Liver (tissue), 7 donors: ENCODE measurements at regions not wholly inside any gene's neighbourhood (a gene's known extent, or its start where the extent isn't known, plus 50 kb on each side); places are given as distances from the start of the nearest gene placed in this dataset.

Experiments
- DNase-seq: peaks from one replicate; pipeline ENCODE4 v3.0.0-alpha.2; 2017; ENCODE audit warnings: low spot score
- H3K27ac ChIP-seq, 2 donors: one replicate each; pipeline ENCODE4 v1.7.0; 2013; ENCODE audit warnings: inconsistent platforms in 2 of 2, low read length in 2 of 2, control low read depth in 1 of 2, low read depth in 1 of 2, mild to moderate bottlenecking in 1 of 2
- H3K27me3 ChIP-seq, 4 donors: one replicate each; pipeline versions ENCODE4 v1.6.1 to v1.7.0; 2013; ENCODE audit warnings: low read length in 3 of 4, inconsistent platforms in 1 of 4, mild to moderate bottlenecking in 1 of 4, moderate library complexity in 1 of 4; ENCODE audit not compliant: control insufficient read depth in 4 of 4, insufficient read depth in 4 of 4
- H3K36me3 ChIP-seq, 4 donors: one replicate each; pipeline versions ENCODE4 v1.6.1 to v1.7.0; 2013; ENCODE audit warnings: low read length in 3 of 4, mild to moderate bottlenecking in 3 of 4, low read depth in 1 of 4, moderate library complexity in 1 of 4; ENCODE audit not compliant: control insufficient read depth in 4 of 4, insufficient read depth in 3 of 4
- H3K4me1 ChIP-seq, 4 donors: one replicate each; pipeline versions ENCODE4 v1.6.1 to v1.7.0; 2013; ENCODE audit warnings: low read length in 3 of 4, mild to moderate bottlenecking in 3 of 4, moderate library complexity in 1 of 4; ENCODE audit not compliant: control insufficient read depth in 4 of 4, insufficient read depth in 4 of 4
- H3K4me3 ChIP-seq, 3 donors: one replicate each; pipeline versions ENCODE4 v1.6.1 to v1.7.0; 2013; ENCODE audit warnings: low read length in 3 of 3, control low read depth in 1 of 3, low read depth in 1 of 3, mild to moderate bottlenecking in 1 of 3
- H3K9ac ChIP-seq, 2 donors: one replicate each; pipeline ENCODE4 v1.7.0; 2013; ENCODE audit warnings: low read length in 2 of 2, mild to moderate bottlenecking in 2 of 2, moderate library complexity in 2 of 2, control low read depth in 1 of 2, low read depth in 1 of 2
- H3K9me3 ChIP-seq, 4 donors: one replicate each; pipeline versions ENCODE4 v1.6.1 to v1.7.0; 2013; ENCODE audit warnings: low read length in 3 of 4; ENCODE audit not compliant: control insufficient read depth in 4 of 4
- EGR1 ChIP-seq, 2 donors: IDR thresholded peaks; 2 replicates each; pipeline ENCODE4 v1.6.1; 2016 to 2018; ENCODE audit warnings: antibody characterized with exemption in 2 of 2, low read depth in 2 of 2
- FOXA1 ChIP-seq: IDR thresholded peaks from 2 replicates; pipeline ENCODE4 v1.6.1; 2016; ENCODE audit warnings: antibody characterized with exemption
- HNF4A ChIP-seq, 2 donors: conservative IDR thresholded peaks; 2 replicates each; pipeline ENCODE4 v1.6.1; 2016; ENCODE audit warnings: antibody characterized with exemption in 2 of 2, mild to moderate bottlenecking in 2 of 2
- HNF4G ChIP-seq: IDR thresholded peaks from 2 replicates; pipeline ENCODE4 v1.6.1; 2016; ENCODE audit warnings: antibody characterized with exemption
- JUND ChIP-seq, 2 donors: IDR thresholded peaks; 2 replicates each; pipeline ENCODE4 v1.6.1; 2016; ENCODE audit warnings: antibody characterized with exemption in 2 of 2
- RAD21 ChIP-seq, 2 donors: IDR thresholded peaks; 2 replicates each; pipeline ENCODE4 v1.6.1; 2016; ENCODE audit warnings: antibody characterized with exemption in 2 of 2, mild to moderate bottlenecking in 2 of 2
- RXRA ChIP-seq, 2 donors: IDR thresholded peaks; 2 replicates each; pipeline ENCODE4 v1.6.1; 2017 to 2018; ENCODE audit warnings: antibody characterized with exemption in 2 of 2, mild to moderate bottlenecking in 1 of 2
- SP1 ChIP-seq: IDR thresholded peaks from 2 replicates; pipeline ENCODE4 v1.6.1; 2018; ENCODE audit warnings: antibody characterized with exemption, mild to moderate bottlenecking
- YY1 ChIP-seq: IDR thresholded peaks from 2 replicates; pipeline ENCODE4 v1.6.1; 2016; ENCODE audit warnings: antibody characterized with exemption, mild to moderate bottlenecking
- WGBS: extraction: QIAGEN DNeasy Blood & Tissue Kit; methylation state at CpG from one replicate; pipeline ENCODE4 v1.1.7; 2013; 5-methylcytosine and 5-hydroxymethylcytosine counted together
- TF ChIP-seq, protein P1 (sequence below): IDR thresholded peaks from 2 replicates; pipeline ENCODE4 v1.6.1; 2016; ENCODE audit warnings: antibody characterized with exemption, mild to moderate bottlenecking
- TF ChIP-seq, protein P2 (sequence below): IDR thresholded peaks from 2 replicates; pipeline ENCODE4 v1.6.1; 2016; ENCODE audit warnings: antibody characterized with exemption
- TF ChIP-seq, protein P3 (sequence below): IDR thresholded peaks from 2 replicates; pipeline ENCODE4 v1.6.1; 2016; ENCODE audit warnings: antibody characterized with exemption
- TF ChIP-seq, protein P4 (sequence below): IDR thresholded peaks from 2 replicates; pipeline ENCODE4 v1.6.1; 2016; ENCODE audit warnings: antibody characterized with exemption
- donor health status: healthy.
- donor health status: healthy.
- donor health status: healthy.
- donor health status: healthy.

DNA sequence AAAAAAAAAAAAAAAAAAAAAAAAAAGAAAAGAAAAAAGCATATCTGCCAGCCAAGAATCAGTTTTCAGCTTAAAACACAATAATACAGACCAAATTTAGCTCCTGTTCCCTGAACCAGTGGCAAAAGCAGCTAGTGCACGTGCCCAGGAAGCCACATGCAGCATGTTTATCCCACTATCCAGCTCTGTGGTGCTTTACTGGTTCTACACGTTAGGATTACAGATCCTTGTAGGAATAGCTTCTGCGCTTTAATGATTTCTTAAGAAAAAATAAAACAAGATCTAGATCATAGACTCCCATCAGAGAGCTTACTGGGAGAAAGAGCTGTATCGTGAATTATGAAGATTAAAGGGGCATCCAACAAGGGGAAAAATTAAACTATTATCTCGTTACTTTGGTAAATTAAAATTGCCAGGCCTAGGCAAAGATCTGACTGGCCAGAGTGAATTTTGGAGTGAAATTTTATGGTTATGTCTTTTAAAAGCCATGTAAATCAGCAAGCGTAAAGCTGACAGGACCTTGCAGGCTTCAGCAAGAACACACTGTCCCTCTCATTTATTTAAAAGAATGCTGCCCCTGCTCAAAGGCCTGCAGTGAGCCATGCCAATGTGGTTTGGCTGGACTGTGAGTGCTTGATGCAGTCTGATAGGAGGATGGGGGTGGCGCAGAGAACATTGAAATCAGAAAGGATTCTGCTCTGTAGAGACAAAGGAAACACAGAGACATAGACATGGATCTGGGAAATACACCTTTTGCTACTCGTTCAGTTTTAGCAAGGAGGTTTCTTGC lies 177.3 kb upstream of the PHYHIPL start (continued):
- TF ChIP-seq YY1: peak; percentile 82

DNA sequence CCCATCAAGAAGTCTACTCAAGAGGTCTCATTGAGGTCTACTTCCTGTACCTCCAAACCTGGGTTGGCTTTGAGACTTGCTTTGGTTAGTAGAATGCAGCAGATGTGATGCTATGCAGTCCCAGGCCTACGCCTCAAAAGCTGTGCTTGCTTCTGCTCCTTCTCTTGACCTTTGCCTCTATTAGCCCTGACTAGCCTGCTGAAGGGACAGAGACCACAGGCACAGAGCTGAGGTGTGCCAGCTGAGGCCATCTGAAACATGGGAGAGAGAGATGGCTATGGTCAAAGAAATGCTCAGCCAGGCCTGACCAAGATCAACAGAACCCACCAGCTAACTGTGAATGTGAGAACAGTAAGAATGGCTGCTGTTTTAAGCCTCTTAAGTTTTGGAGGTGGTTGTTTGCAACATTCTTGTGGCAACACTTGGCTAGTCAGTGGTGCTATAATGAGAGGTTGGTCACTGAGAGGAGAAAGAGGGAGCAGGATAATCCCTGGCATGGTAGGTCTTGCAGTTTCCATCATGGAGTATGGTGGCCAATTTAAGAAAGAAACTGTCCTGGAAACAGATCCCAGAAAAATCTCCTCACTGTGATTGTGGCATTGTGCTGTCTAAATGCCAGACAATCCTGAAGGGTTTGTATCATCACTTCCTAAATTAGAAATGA lies 176.1 kb upstream of the PHYHIPL start:
- DNase-seq: no peak
- Histone ChIP-seq H3K36me3 (no peaks in the 10 kb centered on the region), H3K27ac (peak overlapping the region; percentile 53 to 85), H3K9ac (peak overlapping the region; percentile 23 to 36), H3K4me1 (peaks cover 6 to 78% (median 49%) of the 10 kb centered on the region in 4 donors), H3K4me3 (peak overlapping the region; percentile 30 to 68 (median 65)), H3K9me3 (no peaks in the 10 kb centered on the region), H3K27me3 (no peaks in the 10 kb centered on the region)
- TF ChIP-seq, protein P1, sequence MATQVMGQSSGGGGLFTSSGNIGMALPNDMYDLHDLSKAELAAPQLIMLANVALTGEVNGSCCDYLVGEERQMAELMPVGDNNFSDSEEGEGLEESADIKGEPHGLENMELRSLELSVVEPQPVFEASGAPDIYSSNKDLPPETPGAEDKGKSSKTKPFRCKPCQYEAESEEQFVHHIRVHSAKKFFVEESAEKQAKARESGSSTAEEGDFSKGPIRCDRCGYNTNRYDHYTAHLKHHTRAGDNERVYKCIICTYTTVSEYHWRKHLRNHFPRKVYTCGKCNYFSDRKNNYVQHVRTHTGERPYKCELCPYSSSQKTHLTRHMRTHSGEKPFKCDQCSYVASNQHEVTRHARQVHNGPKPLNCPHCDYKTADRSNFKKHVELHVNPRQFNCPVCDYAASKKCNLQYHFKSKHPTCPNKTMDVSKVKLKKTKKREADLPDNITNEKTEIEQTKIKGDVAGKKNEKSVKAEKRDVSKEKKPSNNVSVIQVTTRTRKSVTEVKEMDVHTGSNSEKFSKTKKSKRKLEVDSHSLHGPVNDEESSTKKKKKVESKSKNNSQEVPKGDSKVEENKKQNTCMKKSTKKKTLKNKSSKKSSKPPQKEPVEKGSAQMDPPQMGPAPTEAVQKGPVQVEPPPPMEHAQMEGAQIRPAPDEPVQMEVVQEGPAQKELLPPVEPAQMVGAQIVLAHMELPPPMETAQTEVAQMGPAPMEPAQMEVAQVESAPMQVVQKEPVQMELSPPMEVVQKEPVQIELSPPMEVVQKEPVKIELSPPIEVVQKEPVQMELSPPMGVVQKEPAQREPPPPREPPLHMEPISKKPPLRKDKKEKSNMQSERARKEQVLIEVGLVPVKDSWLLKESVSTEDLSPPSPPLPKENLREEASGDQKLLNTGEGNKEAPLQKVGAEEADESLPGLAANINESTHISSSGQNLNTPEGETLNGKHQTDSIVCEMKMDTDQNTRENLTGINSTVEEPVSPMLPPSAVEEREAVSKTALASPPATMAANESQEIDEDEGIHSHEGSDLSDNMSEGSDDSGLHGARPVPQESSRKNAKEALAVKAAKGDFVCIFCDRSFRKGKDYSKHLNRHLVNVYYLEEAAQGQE: peak; percentile 67
- no peak for TF ChIP-seq HNF4G
- no peak for TF ChIP-seq FOXA1
- TF ChIP-seq YY1: peak; percentile 42
- TF ChIP-seq JUND (IDR thresholded peaks at IDR 0.05): no peak
- peak; percentile 51 to 71 for TF ChIP-seq HNF4A (conservative IDR thresholded peaks at IDR 0.05)
- TF ChIP-seq, protein P2, sequence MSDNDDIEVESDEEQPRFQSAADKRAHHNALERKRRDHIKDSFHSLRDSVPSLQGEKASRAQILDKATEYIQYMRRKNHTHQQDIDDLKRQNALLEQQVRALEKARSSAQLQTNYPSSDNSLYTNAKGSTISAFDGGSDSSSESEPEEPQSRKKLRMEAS: no peak
- peak; percentile 10 to 38 for TF ChIP-seq RAD21 (IDR thresholded peaks at IDR 0.05)
- peak; percentile 70 for TF ChIP-seq SP1
- peak; percentile 78 to 83 for TF ChIP-seq RXRA (IDR thresholded peaks at IDR 0.05)
- WGBS: 37% methylated on average over 1 of the region's 1 CpG

DNA sequence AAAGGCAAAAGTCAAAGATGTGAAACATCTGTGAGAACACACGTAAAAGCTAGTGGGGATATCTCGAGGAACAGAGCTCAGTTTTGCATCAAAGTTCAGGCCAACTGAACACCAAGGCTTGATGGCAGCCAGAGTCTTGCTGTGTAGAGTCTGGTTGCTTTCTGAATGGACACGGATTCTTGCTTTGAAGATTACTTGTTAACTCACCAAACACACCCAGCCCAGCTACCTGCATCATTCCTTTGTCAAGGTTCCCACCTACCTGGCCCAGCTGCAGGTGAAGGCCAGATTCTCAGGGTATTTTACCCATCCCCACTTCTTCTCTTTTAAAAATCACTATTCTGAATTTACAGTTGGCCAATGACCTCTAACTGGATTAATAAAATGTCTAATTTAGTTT lies 174.4 kb upstream of the PHYHIPL start:
- no peak overlapping the region for H3K9ac ChIP-seq
- H3K27ac ChIP-seq: no peak overlapping the region
- H3K4me3 ChIP-seq: no peak overlapping the region
- H3K36me3 ChIP-seq: no peaks in the 10 kb centered on the region
- DNase-seq: no peak
- no peaks in the 10 kb centered on the region for H3K27me3 ChIP-seq
- WGBS: 57% methylated on average over 3 of the region's 3 CpGs
- no peaks in the 10 kb centered on the region for H3K9me3 ChIP-seq
- no peak for TF ChIP-seq EGR1 (IDR thresholded peaks at IDR 0.05; ENCODE audit: low read depth in 2 of 2)
- TF ChIP-seq SP1: no peak
- TF ChIP-seq, protein P3, sequence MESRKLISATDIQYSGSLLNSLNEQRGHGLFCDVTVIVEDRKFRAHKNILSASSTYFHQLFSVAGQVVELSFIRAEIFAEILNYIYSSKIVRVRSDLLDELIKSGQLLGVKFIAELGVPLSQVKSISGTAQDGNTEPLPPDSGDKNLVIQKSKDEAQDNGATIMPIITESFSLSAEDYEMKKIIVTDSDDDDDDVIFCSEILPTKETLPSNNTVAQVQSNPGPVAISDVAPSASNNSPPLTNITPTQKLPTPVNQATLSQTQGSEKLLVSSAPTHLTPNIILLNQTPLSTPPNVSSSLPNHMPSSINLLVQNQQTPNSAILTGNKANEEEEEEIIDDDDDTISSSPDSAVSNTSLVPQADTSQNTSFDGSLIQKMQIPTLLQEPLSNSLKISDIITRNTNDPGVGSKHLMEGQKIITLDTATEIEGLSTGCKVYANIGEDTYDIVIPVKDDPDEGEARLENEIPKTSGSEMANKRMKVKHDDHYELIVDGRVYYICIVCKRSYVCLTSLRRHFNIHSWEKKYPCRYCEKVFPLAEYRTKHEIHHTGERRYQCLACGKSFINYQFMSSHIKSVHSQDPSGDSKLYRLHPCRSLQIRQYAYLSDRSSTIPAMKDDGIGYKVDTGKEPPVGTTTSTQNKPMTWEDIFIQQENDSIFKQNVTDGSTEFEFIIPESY: no peak
- TF ChIP-seq JUND (IDR thresholded peaks at IDR 0.05): no peak
- TF ChIP-seq RXRA (IDR thresholded peaks at IDR 0.05): no peak
- TF ChIP-seq YY1: no peak
- no peak for TF ChIP-seq FOXA1
- TF ChIP-seq, protein P1: no peak
- TF ChIP-seq, protein P4, sequence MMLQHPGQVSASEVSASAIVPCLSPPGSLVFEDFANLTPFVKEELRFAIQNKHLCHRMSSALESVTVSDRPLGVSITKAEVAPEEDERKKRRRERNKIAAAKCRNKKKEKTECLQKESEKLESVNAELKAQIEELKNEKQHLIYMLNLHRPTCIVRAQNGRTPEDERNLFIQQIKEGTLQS: no peak
- TF ChIP-seq HNF4A (conservative IDR thresholded peaks at IDR 0.05): no peak
- H3K4me1 ChIP-seq: peaks cover 13 to 76% (median 50%) of the 10 kb centered on the region in 4 donors
